T-helper 1 cell treated with Interleukin-12 subunit alpha and Interleukin-12 subunit beta and Interleukin-4 antibody, amounts not matched to agents 30 μg/mL and 1 μg/mL, for 36 hours (primary cell): ENCODE measurements at regions not wholly inside any gene's neighbourhood (a gene's known extent, or its start where the extent isn't known, plus 50 kb on each side); places are given as distances from the start of the nearest gene placed in this dataset.
"Not testable (repeated sequence)": the region's sequence is repeated elsewhere in the genome, so short reads cannot be mapped to it uniquely, and the experiment has no call there.

Experiments used
- H3K27ac Mint-ChIP-seq: one replicate; pipeline ENCODE4 v1.8.0; 2021; ENCODE audit warnings: mild to moderate bottlenecking, mixed read lengths
- H3K27me3 Mint-ChIP-seq: one replicate; pipeline ENCODE4 v1.8.0; 2021; ENCODE audit warnings: low read depth, mixed read lengths
- H3K36me3 Mint-ChIP-seq: one replicate; pipeline ENCODE4 v1.8.0; 2021; ENCODE audit warnings: low read depth, mixed read lengths
- H3K4me1 Mint-ChIP-seq: one replicate; pipeline ENCODE4 v1.8.0; 2021; ENCODE audit warnings: low read depth, mixed read lengths
- H3K4me3 Mint-ChIP-seq: one replicate; pipeline ENCODE4 v1.8.0; 2021; ENCODE audit warnings: mild to moderate bottlenecking, moderate library complexity, mixed read lengths
- H3K9me3 Mint-ChIP-seq: one replicate; pipeline ENCODE4 v1.8.0; 2021; ENCODE audit warnings: mixed read lengths

DNA sequence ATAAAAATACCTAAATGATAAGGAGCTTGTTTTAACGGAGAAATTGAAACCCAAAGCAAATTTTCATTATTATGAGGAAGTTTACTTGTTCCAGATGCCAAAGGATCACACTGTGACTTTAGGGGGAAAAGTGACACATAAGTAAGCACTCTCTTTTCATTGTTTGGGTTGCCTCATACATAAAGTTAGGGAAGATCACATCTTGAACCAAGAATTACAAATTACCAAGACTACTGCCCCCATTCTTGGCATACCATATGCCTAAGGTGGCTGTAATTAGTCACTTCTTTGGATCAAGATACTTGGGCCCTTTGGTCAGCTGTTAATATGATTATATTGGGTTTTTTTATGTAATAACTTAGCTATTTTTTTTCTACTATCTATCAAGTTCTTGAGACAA is 269.0 kb downstream of the COL12A1 start:
- Mint-ChIP-seq H3K4me1 (no peaks in the 10 kb centered on the region), H3K9me3 (no peaks in the 10 kb centered on the region), H3K27me3 (no peaks in the 10 kb centered on the region), H3K4me3 (no peak overlapping the region), H3K36me3 (no peaks in the 10 kb centered on the region), H3K27ac (no peak overlapping the region)

DNA sequence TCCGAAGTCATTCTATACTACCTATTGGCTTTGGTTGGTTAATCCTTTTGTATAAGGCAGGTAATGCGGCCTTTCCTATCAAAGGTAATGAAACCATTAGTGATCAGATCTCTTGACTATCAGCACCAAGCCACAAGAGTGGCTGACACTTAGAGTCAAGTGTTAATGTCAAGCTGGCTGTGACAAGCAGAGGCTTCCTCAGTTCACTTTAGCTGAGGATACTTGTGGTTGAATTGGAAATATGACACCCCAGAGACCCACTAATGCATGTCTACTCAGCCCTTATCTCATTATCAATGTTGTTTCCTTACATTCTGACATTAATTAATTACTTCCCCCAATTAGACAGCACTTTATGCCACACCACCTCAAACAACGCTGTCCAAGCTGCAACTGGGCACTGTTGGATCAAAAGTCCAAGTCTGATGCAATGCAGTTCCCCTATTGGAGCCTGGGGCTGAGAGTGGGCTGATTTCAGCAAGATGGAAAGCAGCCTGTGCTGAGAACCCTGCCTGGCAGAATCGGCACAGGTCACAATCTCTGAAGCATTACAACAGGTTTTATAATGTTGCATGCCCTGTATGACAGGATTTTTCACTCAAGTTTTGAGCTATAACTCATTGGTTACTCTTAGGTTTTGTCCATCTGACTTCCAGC is 273.5 kb downstream of the COL12A1 start:
- no peaks in the 10 kb centered on the region for H3K36me3 Mint-ChIP-seq
- no peaks in the 10 kb centered on the region for H3K27me3 Mint-ChIP-seq
- H3K4me1 Mint-ChIP-seq = no peaks in the 10 kb centered on the region
- no peak overlapping the region for H3K27ac Mint-ChIP-seq
- H3K4me3 Mint-ChIP-seq = no peak overlapping the region
- H3K9me3 Mint-ChIP-seq = no peaks in the 10 kb centered on the region

DNA sequence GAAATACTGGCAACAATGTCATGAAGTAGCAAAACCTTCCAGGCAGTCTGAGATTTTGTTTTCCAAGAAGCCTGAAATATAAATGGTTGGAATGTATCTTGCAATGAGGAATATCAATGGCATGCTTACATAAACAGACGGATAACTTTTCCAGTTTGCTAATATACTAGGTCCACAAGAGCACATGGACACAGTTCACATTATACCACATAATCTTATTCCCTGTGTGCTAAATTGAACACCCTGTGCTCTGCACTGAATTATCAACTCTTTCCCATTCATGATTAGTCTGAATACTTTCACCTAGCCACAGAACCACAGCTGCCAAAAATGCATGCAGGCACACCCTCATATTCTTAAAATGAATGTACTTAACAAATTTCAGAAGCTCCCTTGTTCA is 274.3 kb downstream of the COL12A1 start:
- Mint-ChIP-seq H3K9me3 (no peaks in the 10 kb centered on the region), H3K27me3 (no peaks in the 10 kb centered on the region), H3K4me3 (no peak overlapping the region), H3K27ac (no peak overlapping the region), H3K4me1 (no peaks in the 10 kb centered on the region), H3K36me3 (no peaks in the 10 kb centered on the region)

DNA sequence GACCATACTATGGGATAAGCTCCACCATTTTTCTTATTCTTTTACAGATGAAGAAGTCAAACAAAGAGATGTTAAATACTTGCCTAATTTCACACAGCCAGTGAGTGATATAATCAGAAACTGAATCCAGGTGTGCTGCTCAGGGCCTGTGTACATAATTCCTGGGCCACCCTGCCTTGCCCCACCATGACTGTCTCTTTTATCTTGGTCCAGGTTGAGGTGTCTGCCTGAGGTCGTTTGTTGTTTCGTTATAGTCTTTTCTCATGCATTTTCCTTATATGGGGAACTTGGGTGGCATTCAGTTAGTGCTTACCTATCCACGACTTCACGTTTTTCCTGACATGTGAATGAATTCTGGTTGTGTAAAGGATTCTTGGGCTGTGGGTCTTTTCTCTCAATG is 277.6 kb downstream of the COL12A1 start:
- peaks cover 5% of the 10 kb centered on the region for H3K4me1 Mint-ChIP-seq
- no peaks in the 10 kb centered on the region for H3K36me3 Mint-ChIP-seq
- no peaks in the 10 kb centered on the region for H3K27me3 Mint-ChIP-seq
- H3K27ac Mint-ChIP-seq = no peak overlapping the region
- H3K4me3 Mint-ChIP-seq = no peak overlapping the region
- H3K9me3 Mint-ChIP-seq = no peaks in the 10 kb centered on the region

DNA sequence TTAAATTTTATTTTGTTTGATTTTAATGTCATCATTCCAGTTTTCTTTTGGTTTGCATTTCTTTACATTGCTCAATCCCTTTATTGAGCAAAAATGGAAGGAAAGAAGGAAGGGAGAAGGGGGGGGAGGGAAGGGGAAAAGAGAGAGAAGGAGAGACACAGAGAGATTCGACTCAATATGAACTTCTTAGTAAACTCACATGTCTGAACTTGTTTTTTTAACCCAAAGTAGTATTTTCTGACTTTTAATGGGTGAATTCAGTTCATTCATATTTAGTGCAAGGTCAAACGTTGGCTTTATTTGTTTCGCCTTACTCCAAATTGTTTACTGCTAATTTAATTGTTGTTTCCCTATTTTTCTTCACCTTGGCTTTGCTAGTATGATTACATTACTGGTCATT is 278.6 kb downstream of the COL12A1 start:
- H3K4me3 Mint-ChIP-seq = no peak overlapping the region

DNA sequence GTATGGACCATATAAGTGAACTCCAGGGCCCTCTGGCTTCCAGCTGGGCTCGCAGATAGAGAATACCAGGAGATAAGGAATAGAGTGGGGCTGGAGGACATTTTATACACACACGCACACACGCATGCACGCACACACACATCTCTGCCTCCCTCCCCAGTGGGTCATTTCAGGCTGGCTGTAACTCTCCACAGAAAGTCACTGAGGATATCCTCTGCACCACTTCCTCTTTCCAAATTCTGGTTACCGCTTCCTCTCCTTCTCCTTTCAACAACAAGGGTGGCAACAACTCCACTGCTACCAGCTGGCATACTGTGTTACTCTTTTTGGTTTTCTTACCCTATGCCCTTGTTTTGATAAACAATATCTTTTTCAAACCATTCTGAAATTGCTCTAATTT is 280.2 kb downstream of the COL12A1 start:
- H3K27me3 Mint-ChIP-seq = no peaks in the 10 kb centered on the region
- no peak overlapping the region for H3K4me3 Mint-ChIP-seq
- no peak overlapping the region for H3K27ac Mint-ChIP-seq
- H3K36me3 Mint-ChIP-seq = no peaks in the 10 kb centered on the region
- no peaks in the 10 kb centered on the region for H3K9me3 Mint-ChIP-seq
- peaks cover 5% of the 10 kb centered on the region for H3K4me1 Mint-ChIP-seq

More for the DNA sequence above, 278.6 kb downstream of the COL12A1 start:
- Mint-ChIP-seq H3K27me3 (no peaks in the 10 kb centered on the region), H3K27ac (no peak overlapping the region), H3K9me3 (no peaks in the 10 kb centered on the region), H3K36me3 (no peaks in the 10 kb centered on the region), H3K4me1 (peaks cover 5% of the 10 kb centered on the region)

DNA sequence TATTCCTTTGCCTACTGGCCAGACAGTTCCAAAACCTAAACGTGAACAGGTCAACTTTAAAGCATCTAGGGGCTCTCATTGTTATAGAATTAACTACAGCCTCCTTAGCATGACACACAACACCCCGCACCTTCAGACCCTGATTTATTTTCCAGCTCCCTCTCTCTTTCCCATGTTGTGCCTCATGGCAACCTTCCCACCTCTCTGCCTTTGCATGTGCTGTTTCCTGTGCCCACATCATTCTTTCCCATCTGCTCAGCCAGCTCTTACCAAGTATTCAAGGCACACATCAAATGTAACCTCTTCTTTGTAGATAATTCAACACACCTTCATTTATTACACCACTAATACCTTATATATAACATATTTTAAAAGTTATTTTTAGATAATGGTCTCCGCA is 291.0 kb downstream of the COL12A1 start:
- no peaks in the 10 kb centered on the region for H3K9me3 Mint-ChIP-seq
- H3K27me3 Mint-ChIP-seq = no peaks in the 10 kb centered on the region
- H3K4me3 Mint-ChIP-seq = no peak overlapping the region
- no peaks in the 10 kb centered on the region for H3K36me3 Mint-ChIP-seq
- H3K4me1 Mint-ChIP-seq = no peaks in the 10 kb centered on the region
- H3K27ac Mint-ChIP-seq = no peak overlapping the region

DNA sequence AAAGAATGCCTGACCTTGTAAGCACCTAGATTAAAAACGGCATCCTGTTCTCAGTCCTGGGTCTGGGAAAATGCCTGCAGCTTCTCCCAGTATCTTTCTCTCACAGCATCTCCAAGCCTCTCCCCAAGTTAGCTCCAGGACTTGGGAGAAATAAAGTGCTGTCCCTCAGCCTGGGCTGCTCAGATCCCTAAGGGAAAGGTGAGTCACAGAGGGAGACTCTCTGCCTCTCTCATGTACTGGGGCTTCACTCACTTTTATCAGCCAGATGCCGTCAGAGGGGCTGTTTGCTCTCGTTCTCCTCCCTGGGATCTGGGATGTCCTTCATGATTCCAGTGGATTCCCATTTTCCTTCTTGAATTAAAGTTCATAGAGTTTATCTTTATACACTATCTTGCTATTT is 293.6 kb downstream of the COL12A1 start:
- no peak overlapping the region for H3K4me3 Mint-ChIP-seq
- H3K36me3 Mint-ChIP-seq = no peaks in the 10 kb centered on the region
- H3K27me3 Mint-ChIP-seq = no peaks in the 10 kb centered on the region
- no peaks in the 10 kb centered on the region for H3K9me3 Mint-ChIP-seq
- H3K4me1 Mint-ChIP-seq = no peaks in the 10 kb centered on the region
- H3K27ac Mint-ChIP-seq = no peak overlapping the region

DNA sequence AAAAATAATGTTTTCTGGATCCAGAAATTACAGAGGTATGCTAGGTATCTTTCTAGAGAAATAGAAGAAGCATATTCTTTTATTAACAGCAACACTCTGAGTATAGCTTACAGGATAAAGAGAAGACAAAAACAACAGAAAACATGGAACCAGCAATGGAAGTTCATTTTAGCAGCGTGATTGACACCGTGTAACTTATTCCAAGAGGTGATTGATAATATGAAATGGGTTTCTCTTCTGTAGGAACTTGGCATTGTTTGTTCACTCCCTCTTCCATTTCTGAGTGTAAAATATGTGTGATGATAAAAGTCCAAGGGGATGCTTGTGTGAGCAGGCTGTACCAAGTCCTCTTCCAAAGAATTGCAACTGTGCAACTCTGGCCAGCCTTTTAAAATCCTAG is 303.0 kb downstream of the COL12A1 start:
- Mint-ChIP-seq H3K36me3 (no peaks in the 10 kb centered on the region), H3K4me1 (no peaks in the 10 kb centered on the region), H3K9me3 (peaks cover 18% of the 10 kb centered on the region), H3K4me3 (no peak overlapping the region), H3K27ac (no peak overlapping the region), H3K27me3 (no peaks in the 10 kb centered on the region)

DNA sequence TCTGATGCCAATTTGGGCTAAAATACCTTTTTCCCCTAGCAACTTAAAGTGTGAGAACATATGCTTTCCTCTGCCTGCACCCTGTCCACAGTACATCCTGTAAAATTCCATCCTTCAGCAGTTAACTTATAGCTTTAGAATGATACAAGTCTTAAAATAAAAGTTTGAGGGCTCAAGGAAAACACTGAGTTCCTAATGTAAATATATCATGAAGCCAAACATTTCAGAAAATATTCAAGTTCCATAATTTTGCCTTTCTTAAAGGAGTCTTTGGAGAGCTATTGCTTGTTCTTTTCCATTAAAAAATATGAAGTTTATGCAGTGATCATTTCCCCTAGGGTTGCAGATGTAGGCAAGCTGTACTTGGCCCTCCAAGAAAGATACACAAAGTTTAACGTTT is 303.8 kb downstream of the COL12A1 start:
- H3K4me3 Mint-ChIP-seq = no peak overlapping the region
- H3K27me3 Mint-ChIP-seq = no peaks in the 10 kb centered on the region
- H3K9me3 Mint-ChIP-seq = peaks cover 18% of the 10 kb centered on the region
- H3K27ac Mint-ChIP-seq = no peak overlapping the region
- H3K36me3 Mint-ChIP-seq = no peaks in the 10 kb centered on the region
- H3K4me1 Mint-ChIP-seq = no peaks in the 10 kb centered on the region

DNA sequence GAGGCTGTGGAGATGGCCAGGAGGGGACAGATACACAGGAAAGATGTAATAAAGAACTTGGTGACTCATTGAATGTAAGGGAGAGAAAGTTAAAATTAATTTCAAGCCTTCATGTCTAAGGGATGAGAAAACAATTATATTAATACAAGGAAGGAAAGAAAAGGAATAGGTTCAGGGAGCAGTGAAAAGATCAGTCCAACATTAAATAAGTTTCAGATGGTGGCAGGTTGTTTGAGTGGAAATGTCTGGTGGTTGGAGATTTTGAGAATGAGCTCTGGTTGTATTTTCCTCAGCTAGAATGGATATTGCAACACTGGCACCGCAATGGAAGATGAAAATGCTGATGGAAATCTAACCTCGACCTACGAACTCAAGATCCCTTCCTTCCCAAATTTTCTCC is 304.3 kb downstream of the COL12A1 start:
- no peak overlapping the region for H3K27ac Mint-ChIP-seq
- no peak overlapping the region for H3K4me3 Mint-ChIP-seq
- peaks cover 14% of the 10 kb centered on the region for H3K9me3 Mint-ChIP-seq
- no peaks in the 10 kb centered on the region for H3K4me1 Mint-ChIP-seq
- H3K27me3 Mint-ChIP-seq = no peaks in the 10 kb centered on the region
- H3K36me3 Mint-ChIP-seq = no peaks in the 10 kb centered on the region

DNA sequence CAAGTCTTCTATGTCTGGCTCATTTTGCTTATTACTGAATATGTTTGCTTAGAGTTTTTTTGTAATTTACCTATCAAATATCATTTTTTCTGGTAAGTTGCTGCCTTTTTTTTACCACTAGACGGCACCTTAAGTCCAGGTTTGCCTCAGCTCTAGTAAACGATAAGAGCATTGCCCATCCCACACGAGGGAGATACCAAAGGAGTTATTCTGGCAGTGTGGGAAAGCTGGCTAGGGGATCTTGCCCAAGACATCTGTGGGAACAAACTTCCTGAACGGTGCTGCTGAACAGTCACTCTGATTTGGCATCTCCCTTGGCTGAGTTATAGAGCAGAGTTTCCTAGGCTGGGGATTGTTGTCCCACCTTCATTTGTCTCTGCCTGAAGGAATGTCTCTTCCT is 306.4 kb downstream of the COL12A1 start:
- H3K27me3 Mint-ChIP-seq = no peaks in the 10 kb centered on the region
- H3K36me3 Mint-ChIP-seq = no peaks in the 10 kb centered on the region
- H3K4me1 Mint-ChIP-seq = no peaks in the 10 kb centered on the region
- no peak overlapping the region for H3K4me3 Mint-ChIP-seq
- peaks cover 5% of the 10 kb centered on the region for H3K9me3 Mint-ChIP-seq
- no peak overlapping the region for H3K27ac Mint-ChIP-seq

DNA sequence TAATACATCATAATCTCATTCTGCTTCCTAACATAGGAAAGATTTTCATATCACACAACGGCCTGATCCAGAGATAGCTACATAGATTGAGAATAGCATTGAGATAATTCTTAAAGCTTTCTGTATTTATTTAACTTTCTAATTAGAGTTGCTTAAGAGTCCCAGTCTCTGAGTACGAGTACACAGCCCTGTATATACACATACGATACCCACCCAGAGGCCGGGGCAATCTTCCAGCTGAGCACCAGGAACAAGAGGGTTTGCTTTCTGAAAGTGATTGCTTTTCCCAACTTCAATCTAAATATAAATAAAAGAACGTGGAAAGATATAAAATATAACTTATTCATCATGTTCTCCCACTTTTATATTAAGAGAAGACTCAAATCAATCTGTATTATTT is 313.8 kb downstream of the COL12A1 start:
- Mint-ChIP-seq H3K4me1 (no peaks in the 10 kb centered on the region), H3K27me3 (no peaks in the 10 kb centered on the region), H3K4me3 (no peak overlapping the region), H3K36me3 (no peaks in the 10 kb centered on the region), H3K9me3 (peaks cover 4% of the 10 kb centered on the region), H3K27ac (no peak overlapping the region)

DNA sequence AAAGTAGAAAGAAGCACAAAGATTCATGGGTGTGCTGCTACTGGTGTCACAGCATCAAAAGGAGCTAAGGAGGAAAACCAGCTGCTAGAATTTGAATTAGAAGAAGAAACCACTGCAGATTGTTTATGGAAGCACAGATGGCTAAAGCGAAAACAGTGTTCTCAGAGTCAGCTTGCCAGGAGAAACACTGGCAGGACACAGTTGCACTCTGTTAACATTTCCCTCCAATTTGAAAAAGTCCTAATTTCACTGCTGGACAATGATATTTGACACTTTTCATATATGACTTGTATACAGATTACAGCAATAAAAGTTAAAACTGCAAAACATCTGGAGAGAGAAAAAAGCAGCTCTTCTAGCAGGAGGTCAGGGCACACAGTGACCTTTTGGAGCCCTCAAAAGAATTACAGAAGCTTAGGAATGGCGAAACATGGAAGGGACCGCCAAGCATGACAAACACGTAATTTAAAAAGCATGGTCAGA is 314.5 kb downstream of the COL12A1 start:
- Mint-ChIP-seq H3K36me3 (no peaks in the 10 kb centered on the region), H3K4me1 (no peaks in the 10 kb centered on the region), H3K4me3 (no peak overlapping the region), H3K27me3 (no peaks in the 10 kb centered on the region), H3K9me3 (peaks cover 4% of the 10 kb centered on the region), H3K27ac (no peak overlapping the region)

DNA sequence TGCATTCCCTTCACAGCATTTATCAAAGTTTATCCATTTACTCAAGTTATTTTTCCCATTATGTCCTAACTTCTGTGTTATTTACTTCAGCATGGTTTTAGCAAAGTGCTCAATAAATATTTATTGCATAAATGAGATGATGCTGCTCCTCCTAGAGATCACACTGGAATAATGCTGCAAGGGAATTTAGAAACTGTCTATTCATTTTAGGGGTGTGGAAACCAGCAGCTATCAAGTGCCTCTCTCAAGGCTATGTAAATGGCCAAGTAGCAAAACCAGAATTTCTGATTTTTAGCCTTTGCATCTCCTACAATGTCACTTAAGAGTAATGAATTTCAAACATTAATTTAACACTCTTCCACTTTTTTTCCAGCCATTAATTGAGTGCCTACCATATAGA is 316.2 kb downstream of the COL12A1 start:
- Mint-ChIP-seq H3K27me3 (no peaks in the 10 kb centered on the region), H3K36me3 (no peaks in the 10 kb centered on the region), H3K4me3 (no peak overlapping the region), H3K9me3 (peaks cover 4% of the 10 kb centered on the region), H3K27ac (no peak overlapping the region), H3K4me1 (no peaks in the 10 kb centered on the region)

DNA sequence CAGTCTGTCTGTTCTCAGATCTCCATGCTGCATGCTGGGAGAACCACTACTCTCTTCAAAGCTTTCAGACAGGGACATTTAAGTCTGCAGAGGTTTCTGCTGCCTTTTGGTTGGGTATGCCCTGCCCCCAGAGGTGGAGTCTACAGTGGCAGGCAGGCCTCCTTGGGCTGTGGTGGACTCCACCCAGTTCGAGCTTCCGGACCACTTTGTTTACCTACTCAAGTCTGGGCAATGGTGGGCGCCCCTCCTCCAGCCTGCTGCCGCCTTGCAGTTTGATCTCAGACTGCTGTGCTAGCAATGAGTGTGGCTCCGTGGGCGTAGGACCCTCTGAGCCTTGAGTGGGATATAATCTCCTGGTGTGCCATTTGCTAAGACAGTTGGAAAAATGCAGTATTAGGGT is 317.1 kb downstream of the COL12A1 start:
- H3K27me3 Mint-ChIP-seq, H3K36me3 Mint-ChIP-seq, H3K4me3 Mint-ChIP-seq, H3K9me3 Mint-ChIP-seq, H3K27ac Mint-ChIP-seq, H3K4me1 Mint-ChIP-seq: not testable (repeated sequence)
